H1 (cell line): ENCODE measurements at regions not wholly inside any gene's neighbourhood (a gene's known extent, or its start where the extent isn't known, plus 50 kb on each side); places are given as distances from the start of the nearest gene placed in this dataset.

Experiments
- CHD1 ChIP-seq: IDR thresholded peaks from 2 replicates; pipeline ENCODE4 v1.6.1; 2012; ENCODE audit warnings: low read depth, low read length, improper control_type of control experiment
- HDAC2 ChIP-seq, 2 experiments: fragments of 300-600 bp in 1 of 2; sonication (generic) in 1 of 2; IDR thresholded peaks; 2 replicates each; pipeline ENCODE4 v1.6.1; 2011 to 2012; ENCODE audit warnings: low read depth in 2 of 2, low read length in 2 of 2, mild to moderate bottlenecking in 2 of 2, moderate library complexity in 2 of 2, borderline replicate concordance in 1 of 2, inconsistent platforms in 1 of 2
- KDM1A ChIP-seq: fragments of 200-600, 300-600 bp; sonication (generic); IDR thresholded peaks from 2 replicates; pipeline ENCODE4 v1.7.1; 2016; ENCODE audit warnings: mild to moderate bottlenecking, low read length, borderline replicate concordance
- KDM4A ChIP-seq: IDR thresholded peaks from one replicate; pipeline ENCODE4 v1.7.1; 2012; ENCODE audit warnings: low read depth, mild to moderate bottlenecking, moderate library complexity, low read length, inconsistent platforms; ENCODE audit not compliant: severe bottlenecking
- NANOG ChIP-seq: IDR thresholded peaks from 2 replicates; pipeline ENCODE4 v1.6.1; 2011; ENCODE audit warnings: low read length, low read depth, mild to moderate bottlenecking, inconsistent platforms; ENCODE audit not compliant: insufficient read depth, poor library complexity, severe bottlenecking
- RFX5 ChIP-seq: IDR thresholded peaks from 2 replicates; pipeline ENCODE4 v1.6.1; 2011; ENCODE audit warnings: low read depth, low read length, improper control_type of control experiment, borderline replicate concordance
- SUZ12 ChIP-seq: fragments of 200-600 bp; sonication (generic); IDR thresholded peaks from 2 replicates; pipeline ENCODE4 v1.6.1; 2012; ENCODE audit warnings: mild to moderate bottlenecking, inconsistent platforms, low read length, moderate library complexity, mixed read lengths
- TCF12 ChIP-seq: IDR thresholded peaks from 2 replicates; pipeline ENCODE4 v1.6.1; 2011; ENCODE audit warnings: low read depth, mild to moderate bottlenecking, low read length
- ZNF274 ChIP-seq: IDR thresholded peaks from 2 replicates; pipeline ENCODE4 v1.7.0; 2012; ENCODE audit warnings: low read length, borderline replicate concordance; ENCODE audit errors: extremely low read depth
- TF ChIP-seq, protein P1 (sequence below): fragments of 300-600 bp; sonication (generic); IDR thresholded peaks from 2 replicates; pipeline ENCODE4 v1.7.1; 2012; ENCODE audit warnings: low read length, moderate library complexity, mild to moderate bottlenecking, inconsistent platforms; ENCODE audit not compliant: insufficient replicate concordance
- TF ChIP-seq, protein P2 (sequence below): IDR thresholded peaks from 2 replicates; pipeline ENCODE4 v1.6.1; 2012; ENCODE audit warnings: inconsistent platforms

DNA sequence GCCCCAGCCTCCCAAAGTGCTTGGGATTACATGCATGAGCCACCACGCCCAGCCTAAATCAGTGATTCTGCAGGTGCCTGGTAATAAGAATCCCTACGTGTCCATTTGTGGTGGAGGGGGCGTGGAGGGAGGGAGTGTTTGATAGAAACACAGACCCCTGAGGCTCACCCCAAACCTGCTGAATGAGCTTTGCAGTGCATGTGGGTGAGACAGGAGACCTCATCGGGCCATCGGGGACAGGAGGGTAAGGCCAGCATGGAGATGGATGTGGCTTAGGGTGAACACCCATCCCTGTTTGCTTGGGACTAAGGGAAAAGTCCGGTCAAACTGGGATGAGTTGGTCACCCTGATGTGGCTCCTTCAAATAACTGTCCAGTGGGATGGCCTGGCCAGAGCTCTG is 71.3 kb upstream of the ALX4 start (continued):
- TF ChIP-seq, protein P1, sequence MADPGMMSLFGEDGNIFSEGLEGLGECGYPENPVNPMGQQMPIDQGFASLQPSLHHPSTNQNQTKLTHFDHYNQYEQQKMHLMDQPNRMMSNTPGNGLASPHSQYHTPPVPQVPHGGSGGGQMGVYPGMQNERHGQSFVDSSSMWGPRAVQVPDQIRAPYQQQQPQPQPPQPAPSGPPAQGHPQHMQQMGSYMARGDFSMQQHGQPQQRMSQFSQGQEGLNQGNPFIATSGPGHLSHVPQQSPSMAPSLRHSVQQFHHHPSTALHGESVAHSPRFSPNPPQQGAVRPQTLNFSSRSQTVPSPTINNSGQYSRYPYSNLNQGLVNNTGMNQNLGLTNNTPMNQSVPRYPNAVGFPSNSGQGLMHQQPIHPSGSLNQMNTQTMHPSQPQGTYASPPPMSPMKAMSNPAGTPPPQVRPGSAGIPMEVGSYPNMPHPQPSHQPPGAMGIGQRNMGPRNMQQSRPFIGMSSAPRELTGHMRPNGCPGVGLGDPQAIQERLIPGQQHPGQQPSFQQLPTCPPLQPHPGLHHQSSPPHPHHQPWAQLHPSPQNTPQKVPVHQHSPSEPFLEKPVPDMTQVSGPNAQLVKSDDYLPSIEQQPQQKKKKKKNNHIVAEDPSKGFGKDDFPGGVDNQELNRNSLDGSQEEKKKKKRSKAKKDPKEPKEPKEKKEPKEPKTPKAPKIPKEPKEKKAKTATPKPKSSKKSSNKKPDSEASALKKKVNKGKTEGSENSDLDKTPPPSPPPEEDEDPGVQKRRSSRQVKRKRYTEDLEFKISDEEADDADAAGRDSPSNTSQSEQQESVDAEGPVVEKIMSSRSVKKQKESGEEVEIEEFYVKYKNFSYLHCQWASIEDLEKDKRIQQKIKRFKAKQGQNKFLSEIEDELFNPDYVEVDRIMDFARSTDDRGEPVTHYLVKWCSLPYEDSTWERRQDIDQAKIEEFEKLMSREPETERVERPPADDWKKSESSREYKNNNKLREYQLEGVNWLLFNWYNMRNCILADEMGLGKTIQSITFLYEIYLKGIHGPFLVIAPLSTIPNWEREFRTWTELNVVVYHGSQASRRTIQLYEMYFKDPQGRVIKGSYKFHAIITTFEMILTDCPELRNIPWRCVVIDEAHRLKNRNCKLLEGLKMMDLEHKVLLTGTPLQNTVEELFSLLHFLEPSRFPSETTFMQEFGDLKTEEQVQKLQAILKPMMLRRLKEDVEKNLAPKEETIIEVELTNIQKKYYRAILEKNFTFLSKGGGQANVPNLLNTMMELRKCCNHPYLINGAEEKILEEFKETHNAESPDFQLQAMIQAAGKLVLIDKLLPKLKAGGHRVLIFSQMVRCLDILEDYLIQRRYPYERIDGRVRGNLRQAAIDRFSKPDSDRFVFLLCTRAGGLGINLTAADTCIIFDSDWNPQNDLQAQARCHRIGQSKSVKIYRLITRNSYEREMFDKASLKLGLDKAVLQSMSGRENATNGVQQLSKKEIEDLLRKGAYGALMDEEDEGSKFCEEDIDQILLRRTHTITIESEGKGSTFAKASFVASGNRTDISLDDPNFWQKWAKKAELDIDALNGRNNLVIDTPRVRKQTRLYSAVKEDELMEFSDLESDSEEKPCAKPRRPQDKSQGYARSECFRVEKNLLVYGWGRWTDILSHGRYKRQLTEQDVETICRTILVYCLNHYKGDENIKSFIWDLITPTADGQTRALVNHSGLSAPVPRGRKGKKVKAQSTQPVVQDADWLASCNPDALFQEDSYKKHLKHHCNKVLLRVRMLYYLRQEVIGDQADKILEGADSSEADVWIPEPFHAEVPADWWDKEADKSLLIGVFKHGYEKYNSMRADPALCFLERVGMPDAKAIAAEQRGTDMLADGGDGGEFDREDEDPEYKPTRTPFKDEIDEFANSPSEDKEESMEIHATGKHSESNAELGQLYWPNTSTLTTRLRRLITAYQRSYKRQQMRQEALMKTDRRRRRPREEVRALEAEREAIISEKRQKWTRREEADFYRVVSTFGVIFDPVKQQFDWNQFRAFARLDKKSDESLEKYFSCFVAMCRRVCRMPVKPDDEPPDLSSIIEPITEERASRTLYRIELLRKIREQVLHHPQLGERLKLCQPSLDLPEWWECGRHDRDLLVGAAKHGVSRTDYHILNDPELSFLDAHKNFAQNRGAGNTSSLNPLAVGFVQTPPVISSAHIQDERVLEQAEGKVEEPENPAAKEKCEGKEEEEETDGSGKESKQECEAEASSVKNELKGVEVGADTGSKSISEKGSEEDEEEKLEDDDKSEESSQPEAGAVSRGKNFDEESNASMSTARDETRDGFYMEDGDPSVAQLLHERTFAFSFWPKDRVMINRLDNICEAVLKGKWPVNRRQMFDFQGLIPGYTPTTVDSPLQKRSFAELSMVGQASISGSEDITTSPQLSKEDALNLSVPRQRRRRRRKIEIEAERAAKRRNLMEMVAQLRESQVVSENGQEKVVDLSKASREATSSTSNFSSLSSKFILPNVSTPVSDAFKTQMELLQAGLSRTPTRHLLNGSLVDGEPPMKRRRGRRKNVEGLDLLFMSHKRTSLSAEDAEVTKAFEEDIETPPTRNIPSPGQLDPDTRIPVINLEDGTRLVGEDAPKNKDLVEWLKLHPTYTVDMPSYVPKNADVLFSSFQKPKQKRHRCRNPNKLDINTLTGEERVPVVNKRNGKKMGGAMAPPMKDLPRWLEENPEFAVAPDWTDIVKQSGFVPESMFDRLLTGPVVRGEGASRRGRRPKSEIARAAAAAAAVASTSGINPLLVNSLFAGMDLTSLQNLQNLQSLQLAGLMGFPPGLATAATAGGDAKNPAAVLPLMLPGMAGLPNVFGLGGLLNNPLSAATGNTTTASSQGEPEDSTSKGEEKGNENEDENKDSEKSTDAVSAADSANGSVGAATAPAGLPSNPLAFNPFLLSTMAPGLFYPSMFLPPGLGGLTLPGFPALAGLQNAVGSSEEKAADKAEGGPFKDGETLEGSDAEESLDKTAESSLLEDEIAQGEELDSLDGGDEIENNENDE = no peak
- TF ChIP-seq SUZ12 (no peak), TCF12 (no peak), NANOG (no peak), CHD1 (no peak), KDM1A (no peak), KDM4A (no peak), ZNF274 (no peak), RFX5 (no peak), HDAC2 (IDR thresholded peaks at IDR 0.05; ENCODE audit: borderline replicate concordance in 1 of 2, low read depth in 2 of 2, low read length in 2 of 2) (no peak)
- TF ChIP-seq, protein P2, sequence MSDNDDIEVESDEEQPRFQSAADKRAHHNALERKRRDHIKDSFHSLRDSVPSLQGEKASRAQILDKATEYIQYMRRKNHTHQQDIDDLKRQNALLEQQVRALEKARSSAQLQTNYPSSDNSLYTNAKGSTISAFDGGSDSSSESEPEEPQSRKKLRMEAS = no peak
